ENCODE measurements at regions not wholly inside any gene's neighbourhood (a gene's known extent, or its start where the extent isn't known, plus 50 kb on each side); places are given as distances from the start of the nearest gene placed in this dataset.
"Not testable (repeated sequence)": the region's sequence is repeated elsewhere in the genome, so short reads cannot be mapped to it uniquely, and the experiment has no call there.

DNA sequence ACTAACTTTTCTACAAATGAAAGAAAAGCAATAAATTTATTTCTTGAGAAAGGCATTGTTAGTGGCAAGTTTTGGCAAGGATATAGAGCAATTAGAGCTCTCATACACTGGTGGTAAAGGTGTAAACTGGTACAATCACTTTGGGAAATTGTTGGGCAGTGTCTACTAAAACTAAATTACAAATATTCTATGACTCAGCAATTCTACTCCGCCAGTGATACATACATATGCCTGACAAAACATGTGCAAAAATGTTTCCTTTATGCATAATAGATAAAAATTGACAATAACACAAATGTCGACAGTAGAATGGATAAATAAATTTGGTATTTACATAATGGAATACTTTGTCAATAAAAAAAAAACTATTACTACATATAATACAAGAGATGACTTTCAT is 96.3 kb upstream of the SATB2 start:
- TF ChIP-seq, protein P1, sequence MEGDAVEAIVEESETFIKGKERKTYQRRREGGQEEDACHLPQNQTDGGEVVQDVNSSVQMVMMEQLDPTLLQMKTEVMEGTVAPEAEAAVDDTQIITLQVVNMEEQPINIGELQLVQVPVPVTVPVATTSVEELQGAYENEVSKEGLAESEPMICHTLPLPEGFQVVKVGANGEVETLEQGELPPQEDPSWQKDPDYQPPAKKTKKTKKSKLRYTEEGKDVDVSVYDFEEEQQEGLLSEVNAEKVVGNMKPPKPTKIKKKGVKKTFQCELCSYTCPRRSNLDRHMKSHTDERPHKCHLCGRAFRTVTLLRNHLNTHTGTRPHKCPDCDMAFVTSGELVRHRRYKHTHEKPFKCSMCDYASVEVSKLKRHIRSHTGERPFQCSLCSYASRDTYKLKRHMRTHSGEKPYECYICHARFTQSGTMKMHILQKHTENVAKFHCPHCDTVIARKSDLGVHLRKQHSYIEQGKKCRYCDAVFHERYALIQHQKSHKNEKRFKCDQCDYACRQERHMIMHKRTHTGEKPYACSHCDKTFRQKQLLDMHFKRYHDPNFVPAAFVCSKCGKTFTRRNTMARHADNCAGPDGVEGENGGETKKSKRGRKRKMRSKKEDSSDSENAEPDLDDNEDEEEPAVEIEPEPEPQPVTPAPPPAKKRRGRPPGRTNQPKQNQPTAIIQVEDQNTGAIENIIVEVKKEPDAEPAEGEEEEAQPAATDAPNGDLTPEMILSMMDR (conservative IDR thresholded peaks at IDR 0.05; ENCODE audit: low read depth, low read length): no peak
- H3K4me3 ChIP-seq (ENCODE audit: low read length): no peak overlapping the region
- DNase-seq (ENCODE audit: low read depth): no peak

DNA sequence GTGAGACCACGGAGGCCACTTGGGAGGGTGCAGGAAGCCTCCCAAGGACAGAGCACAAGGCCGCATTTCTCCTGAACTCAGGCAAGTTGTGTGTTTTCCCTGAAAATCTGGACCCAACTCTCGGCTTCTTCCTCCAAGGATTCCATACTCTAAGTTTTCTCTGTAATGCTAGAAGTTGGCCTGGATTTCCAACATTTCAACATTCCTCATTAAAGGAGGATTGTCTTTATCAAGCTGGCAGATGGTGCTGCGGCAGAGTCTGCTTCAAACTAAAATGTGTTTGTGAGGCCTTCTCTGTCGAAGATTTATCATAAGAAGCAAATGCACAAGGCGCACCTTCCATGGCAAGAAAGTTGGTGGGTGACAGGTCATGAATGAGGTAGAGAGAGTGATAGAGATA is 94.4 kb upstream of the SATB2 start:
- no peak overlapping the region for H3K4me3 ChIP-seq (ENCODE audit: low read length)
- DNase-seq (ENCODE audit: low read depth): no peak
- TF ChIP-seq, protein P1 (conservative IDR thresholded peaks at IDR 0.05; ENCODE audit: low read depth, low read length): no peak

DNA sequence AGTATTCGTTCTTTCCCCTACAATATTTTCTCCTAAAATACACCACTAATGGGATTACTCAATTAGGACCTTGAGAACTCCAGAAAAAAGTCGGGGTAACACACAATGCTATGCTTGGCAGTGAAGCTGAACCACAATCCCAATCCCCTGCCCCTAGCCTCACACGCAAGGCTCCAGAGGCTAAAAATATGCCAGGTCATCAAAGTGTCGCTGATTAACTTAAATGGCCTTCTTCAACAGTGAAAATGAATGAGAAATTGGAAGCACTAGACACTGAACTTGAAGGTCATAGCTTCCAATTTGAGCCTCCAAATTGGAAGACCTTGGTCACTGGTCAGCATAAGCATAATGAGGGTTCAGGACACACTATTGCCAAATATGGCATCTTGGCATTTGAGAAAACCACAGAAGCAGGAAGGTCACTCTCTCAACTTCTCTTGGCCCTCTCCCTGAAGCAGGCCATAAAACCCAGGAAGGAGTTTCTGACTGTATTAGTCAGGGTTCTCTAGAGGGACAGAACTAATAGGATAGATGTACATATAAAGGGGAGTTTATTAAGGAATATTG is 86.0 kb upstream of the SATB2 start:
- no peak for DNase-seq (ENCODE audit: low read depth)
- TF ChIP-seq, protein P1 (conservative IDR thresholded peaks at IDR 0.05; ENCODE audit: low read depth, low read length): no peak
- H3K4me3 ChIP-seq (ENCODE audit: low read length): no peak overlapping the region

DNA sequence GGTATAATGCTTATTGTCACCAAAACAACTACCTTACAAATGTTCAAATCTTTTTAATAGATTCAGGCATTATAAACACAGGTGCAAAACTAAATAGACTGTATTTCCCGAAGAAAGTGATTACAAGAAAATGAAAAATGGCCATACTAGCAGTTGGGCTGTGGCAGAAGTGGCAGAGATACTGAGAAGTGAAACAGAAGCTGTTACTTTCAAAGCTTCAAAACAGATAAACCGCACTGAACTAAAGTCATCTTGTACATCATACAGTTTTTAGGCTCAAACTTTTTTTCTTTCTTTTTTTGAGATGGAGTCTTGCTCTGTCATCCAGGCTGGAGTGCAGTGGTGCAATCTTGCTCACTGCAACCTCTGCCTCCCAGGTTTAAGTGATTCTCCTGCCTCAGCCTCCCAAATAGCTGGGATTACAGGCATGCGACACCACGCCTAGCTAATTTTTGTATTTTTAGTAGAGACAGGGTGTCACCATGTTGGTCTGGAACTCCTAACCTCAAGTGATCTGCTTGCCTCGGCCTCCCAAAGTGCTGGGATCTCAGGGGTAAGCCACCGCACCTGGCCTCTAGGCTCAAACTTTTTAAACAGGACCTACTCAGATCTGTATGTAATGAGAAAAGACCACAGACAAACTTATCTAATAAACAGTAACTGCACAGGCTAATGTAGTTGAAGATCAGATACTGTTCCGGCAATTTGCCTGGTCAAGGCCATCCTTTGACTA is 77.9 kb upstream of the SATB2 start:
- DNase-seq (ENCODE audit: low read depth): no peak
- TF ChIP-seq, protein P1 (conservative IDR thresholded peaks at IDR 0.05; ENCODE audit: low read depth, low read length): no peak
- no peak overlapping the region for H3K4me3 ChIP-seq (ENCODE audit: low read length)

DNA sequence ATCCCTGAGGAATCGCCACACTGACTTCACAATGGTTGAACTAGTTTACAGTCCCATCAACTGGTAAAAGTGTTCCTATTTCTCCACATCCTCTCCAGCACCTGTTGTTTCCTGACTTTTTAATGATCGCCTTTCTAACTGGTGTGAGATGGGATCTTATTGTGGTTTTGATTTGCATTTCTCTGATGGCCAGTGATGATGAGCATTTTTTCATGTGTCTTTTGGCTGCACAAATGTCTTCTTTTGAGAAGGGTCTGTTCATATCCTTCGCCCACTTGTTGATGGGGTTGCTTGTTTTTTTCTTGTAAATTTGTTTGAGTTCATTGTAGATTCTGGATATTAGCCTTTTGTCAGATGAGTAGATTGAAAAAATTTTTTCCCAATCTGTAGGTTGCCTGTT is 76.1 kb upstream of the SATB2 start:
- not testable (repeated sequence) for DNase-seq (ENCODE audit: low read depth); H3K4me3 ChIP-seq (ENCODE audit: low read length)

DNA sequence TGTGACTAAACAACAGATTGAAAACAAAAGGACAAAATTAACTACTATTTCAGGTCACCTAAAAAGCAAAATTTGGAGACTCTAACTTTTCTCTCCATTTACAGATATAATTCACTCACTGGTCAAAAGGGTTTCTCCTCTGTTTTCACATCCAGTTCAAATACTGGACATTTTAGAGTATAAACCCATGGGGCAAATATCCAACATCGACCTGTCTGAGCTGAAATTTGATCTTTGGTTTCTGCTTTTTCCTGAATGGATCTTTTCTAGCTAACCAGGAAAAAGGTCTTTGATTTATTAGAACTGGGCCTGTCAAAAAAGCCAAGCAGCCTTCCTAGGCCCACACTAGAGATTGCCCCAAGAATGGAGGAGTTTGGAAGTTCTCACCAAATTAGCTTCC is 69.3 kb upstream of the SATB2 start:
- TF ChIP-seq, protein P1 (conservative IDR thresholded peaks at IDR 0.05; ENCODE audit: low read depth, low read length): no peak
- no peak overlapping the region for H3K4me3 ChIP-seq (ENCODE audit: low read length)
- DNase-seq (ENCODE audit: low read depth): no peak

DNA sequence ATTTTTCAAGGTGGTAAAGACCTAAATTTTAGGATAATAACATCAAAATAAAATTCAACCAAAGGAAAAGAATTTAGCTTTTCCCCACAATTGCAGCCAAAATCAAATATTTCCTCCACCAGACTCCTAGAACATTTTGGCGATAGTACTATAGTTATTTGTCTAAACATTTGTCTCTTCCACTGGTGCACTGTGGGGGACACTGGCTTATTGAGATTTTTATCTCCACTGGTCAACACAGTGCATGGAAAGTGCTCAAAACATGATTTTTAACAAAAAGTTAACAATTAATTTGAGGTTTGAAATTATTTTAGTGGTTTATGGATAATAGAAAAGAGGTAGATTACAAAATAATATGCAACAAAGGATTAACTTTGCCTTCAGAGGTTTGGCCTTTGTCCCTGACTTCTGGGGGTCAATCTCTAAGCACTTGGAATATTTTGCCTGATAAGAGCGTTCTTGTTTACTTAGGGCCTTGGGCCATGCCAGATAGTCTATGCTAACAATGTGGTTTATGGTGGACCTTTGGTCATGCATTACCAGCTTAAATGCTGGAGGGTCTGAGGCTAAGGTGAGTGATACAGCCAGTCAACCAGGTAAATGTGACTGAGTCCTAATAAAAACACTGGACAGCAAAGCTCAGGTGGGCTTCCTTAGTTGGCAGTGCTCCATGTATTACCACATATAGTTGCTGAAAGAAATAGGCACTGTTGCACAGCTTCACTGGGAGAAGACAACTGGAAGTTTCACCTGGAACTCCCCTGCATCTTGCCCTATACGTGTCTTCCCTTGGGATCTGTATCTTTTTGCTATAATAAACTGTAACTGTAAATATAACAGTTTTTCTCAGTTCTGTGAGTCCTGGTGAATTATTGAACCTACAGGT is 67.2 kb upstream of the SATB2 start:
- no peak overlapping the region for H3K4me3 ChIP-seq (ENCODE audit: low read length)
- no peak for DNase-seq (ENCODE audit: low read depth)
- TF ChIP-seq, protein P1 (conservative IDR thresholded peaks at IDR 0.05; ENCODE audit: low read depth, low read length): no peak
